SK-MEL-5 (cell line): ENCODE measurements at regions not wholly inside any gene's neighbourhood (a gene's known extent, or its start where the extent isn't known, plus 50 kb on each side); places are given as distances from the start of the nearest gene placed in this dataset.
"Not testable (repeated sequence)": the region's sequence is repeated elsewhere in the genome, so short reads cannot be mapped to it uniquely, and the experiment has no call there.

ENCODE experiments used
- DNase-seq: peaks from one replicate; pipeline ENCODE4 v3.0.0-alpha.2; 2016; ENCODE audit warnings: low read depth, low spot score
- in situ Hi-C: cut with HindIII; loops from 2 replicates; pipeline ENCODE4 v1.10.0; 2016; ENCODE audit warnings: low sequenced_read_pairs, high pct_unique_total_duplicates, low pct_unique_long_range_greater_than_20kb

- in situ Hi-C loops, result no loop called here
- no peak for DNase-seq
These were observed 50.6 kb upstream of the ZMYND8 start for GRCh38 chr20:47406849-47407682.

GRCh38 chr20:47411161-47411560, 54.7 kb upstream of the ZMYND8 start:
- in situ Hi-C loops, result no loop called here
- DNase-seq, result no peak

GRCh38 chr20:47412083-47412482, 55.6 kb upstream of the ZMYND8 start:
- in situ Hi-C loops, result no loop called here
- no peak for DNase-seq

GRCh38 chr20:47413189-47413588, 56.7 kb upstream of the ZMYND8 start:
- DNase-seq, result no peak
- in situ Hi-C loops, result no loop called here

GRCh38 chr20:47417245-47418068, 61.0 kb upstream of the ZMYND8 start:
- in situ Hi-C loops, result no loop called here
- no peak for DNase-seq

GRCh38 chr20:47418069-47418757, 61.7 kb upstream of the ZMYND8 start:
- in situ Hi-C loops, result no loop called here
- DNase-seq, result no peak

DNA sequence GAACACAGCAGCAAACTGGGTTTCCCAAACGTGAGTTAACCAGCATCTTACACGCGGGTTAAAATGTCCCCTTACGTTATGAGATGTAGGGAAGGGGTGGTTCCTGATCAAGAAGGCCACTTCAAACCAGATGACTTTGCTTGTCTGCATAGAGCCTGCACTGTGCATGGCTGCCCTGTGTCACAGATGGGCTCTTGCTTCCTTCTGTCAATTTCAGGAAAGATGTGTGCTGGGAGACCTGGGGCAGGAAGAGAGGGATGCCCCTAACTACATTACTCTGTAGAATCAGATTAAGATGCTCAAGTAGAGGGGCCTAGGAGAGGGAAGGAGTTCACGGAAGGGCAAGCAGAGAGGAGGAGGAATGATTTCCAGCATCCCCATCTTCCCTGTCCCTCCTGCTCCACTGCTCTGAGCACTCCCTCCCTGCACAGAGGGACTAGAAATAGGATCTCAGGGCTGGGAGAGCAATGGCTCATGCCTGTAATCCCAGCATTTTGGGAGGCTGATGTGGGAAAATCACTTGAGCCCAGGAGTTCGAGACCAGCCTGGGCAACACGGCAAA, 63.5 kb upstream of the ZMYND8 start:
- in situ Hi-C loops, result no loop called here
- no peak for DNase-seq

DNA sequence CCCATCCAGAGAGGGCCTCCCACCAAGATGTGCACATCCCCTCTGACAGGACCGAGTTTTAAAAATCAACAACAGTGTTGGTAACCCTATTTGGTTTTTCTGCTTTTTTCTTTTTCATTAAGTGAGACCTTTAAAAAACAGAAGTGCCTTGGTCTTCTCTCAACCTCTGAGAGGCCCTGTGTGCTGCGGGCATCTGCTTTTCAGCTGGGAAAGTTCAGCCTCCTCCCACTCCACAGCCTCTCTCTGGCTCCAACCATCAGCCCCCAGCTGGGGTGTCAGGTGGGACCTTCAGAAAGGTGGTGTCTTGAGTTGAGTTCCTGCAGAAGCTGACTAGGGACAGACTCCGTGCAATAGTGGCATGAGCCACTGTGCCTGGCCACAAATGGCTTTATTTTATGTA, 64.6 kb upstream of the ZMYND8 start:
- in situ Hi-C loops, result no loop called here
- no peak for DNase-seq

DNA sequence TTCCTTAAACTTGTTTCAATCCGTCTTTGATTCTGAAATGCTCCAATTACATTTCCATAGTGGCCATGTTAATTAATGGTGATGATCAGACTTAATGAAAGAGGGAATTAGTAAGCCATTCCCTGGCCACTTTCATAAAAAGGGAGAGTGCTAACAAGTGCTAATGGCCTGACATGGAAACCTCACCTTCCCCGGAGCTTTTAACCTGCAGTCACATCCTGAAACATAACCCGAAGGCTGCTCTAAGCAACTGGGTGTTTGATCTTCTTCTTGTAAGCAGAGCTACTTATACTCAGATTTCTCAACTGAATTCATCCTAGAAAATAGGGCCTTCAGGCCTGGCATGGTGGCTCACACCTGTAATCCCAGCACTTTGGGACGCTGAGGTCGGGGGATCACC, 67.1 kb upstream of the ZMYND8 start:
- in situ Hi-C loops, result no loop called here
- DNase-seq, result no peak

- in situ Hi-C loops, result no loop called here
- DNase-seq, result no peak
These were observed 70.6 kb upstream of the ZMYND8 start for GRCh38 chr20:47427067-47427466.

DNA sequence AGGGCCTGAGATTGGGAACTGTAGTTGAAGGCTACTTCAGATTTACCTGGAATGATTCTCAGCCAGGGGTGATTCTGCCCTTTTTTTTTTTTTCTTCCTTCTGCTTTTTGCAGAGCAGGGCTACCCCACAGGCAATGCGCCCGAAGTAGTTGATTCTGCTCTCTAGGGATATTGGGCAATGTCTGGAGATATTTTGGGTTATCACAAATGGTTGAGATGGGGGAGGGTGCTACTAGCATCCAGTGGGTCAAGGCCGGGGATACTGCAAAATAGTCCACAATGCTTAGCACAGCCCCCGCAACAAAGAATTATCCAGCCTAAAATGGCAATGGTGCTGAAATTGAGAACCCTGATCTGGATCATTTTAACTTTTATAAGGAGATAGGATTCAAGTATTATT, 71.2 kb upstream of the ZMYND8 start:
- DNase-seq, result no peak
- in situ Hi-C loops, result no loop called here

- no peak for DNase-seq
- in situ Hi-C loops, result no loop called here
These were observed 71.7 kb upstream of the ZMYND8 start for GRCh38 chr20:47428164-47428563.

- in situ Hi-C loops, result no loop called here
- no peak for DNase-seq
These were observed 72.4 kb upstream of the ZMYND8 start for GRCh38 chr20:47428851-47429336.

DNA sequence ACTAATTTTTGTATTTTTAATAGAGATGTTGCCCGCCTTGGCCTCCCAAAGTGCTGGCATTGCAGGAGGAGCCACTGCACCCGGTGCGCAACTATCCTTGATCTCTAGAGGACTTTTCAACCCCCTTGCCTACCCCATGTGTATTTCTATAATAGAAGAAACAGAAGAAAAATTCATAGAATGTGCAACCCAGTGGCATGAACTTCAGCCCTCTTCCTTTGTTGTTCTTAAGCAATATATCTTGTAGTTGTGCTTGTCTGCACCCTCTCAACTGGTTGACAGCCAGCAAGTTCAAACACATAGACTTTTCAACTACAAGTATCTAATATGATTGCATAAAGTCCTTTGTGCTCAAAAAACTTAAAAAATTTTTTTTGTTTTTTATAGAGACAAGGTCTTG, 72.3 kb upstream of the NCOA3 start:
- in situ Hi-C loops, result no loop called here
- DNase-seq, result no peak

DNA sequence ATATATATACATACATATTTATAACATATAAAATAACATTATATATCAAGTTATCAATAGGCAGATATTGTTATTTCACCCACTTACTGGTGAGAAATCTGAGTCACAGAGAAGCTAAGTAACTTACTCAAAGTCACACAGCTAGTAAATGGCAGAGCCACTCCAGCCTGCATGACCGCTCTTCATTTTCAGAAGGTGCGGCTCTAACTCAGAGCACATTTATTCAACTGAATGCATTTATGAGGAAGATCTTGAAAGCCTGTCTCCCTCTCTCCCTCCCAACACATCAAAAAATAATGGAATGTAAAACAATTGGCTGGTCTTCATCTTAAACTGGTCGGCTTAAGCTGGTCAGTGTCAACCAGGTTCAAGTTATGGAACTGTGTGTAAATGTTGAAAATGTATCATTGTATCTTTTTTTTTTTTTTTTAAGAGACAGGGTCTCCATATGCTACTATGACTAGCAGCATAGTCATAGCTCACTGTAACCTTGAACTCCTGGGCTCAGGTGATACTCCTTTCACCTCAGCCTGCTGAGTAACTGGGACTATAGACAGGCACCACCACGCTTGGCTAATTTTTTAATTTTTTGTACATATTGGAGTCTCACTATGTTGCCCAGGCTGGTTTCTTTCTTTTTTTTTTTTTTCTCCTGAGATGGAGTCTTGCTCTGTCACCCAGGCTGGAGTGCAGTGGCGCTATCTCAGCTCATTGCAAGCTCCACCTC, 70.7 kb upstream of the NCOA3 start:
- in situ Hi-C loops, result no loop called here
- no peak for DNase-seq

DNA sequence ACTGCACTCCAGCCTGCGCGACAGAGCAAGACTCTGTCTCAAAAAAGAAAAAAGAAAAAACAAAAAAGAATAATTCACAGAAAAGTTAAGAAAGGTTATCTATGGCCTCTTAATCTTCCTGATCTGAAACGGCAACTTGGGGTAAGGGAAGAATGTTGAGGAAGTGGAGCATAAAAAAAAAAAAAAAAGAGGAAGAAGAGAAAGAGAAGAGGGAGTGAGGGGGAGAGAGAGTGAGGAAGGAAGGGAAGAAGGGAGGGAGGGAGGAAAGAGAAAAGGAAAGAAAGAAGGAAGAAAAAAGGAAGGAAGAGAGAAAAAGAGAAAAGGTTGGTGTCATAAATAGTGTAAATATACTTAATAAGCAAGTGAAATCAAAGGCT, 68.9 kb upstream of the NCOA3 start:
- no peak for DNase-seq
- in situ Hi-C loops, result no loop called here

- in situ Hi-C loops, DNase-seq: not testable (repeated sequence)
These were observed 67.4 kb upstream of the NCOA3 start for GRCh38 chr20:47434128-47434779.
